Muscle of leg (tissue), 3 donors: ENCODE measurements at regions not wholly inside any gene's neighbourhood (a gene's known extent, or its start where the extent isn't known, plus 50 kb on each side); places are given as distances from the start of the nearest gene placed in this dataset.

Experiments used
- DNase-seq: peaks from one replicate; pipeline ENCODE4 v3.0.0; 2013
- H3K27ac ChIP-seq: one replicate; pipeline ENCODE4 v1.5.1; 2013; ENCODE audit warnings: mild to moderate bottlenecking, low read length, control low read depth
- H3K27me3 ChIP-seq: one replicate; pipeline ENCODE4 v1.6.1; 2013; ENCODE audit warnings: low read length; ENCODE audit not compliant: control insufficient read depth, insufficient read depth
- H3K36me3 ChIP-seq: one replicate; pipeline ENCODE4 v1.6.1; 2013; ENCODE audit warnings: low read length; ENCODE audit not compliant: control insufficient read depth, insufficient read depth
- H3K4me1 ChIP-seq: one replicate; pipeline ENCODE4 v1.6.1; 2013; ENCODE audit warnings: low read length; ENCODE audit not compliant: control insufficient read depth, insufficient read depth
- H3K4me3 ChIP-seq: one replicate; pipeline ENCODE4 v1.5.1; 2013; ENCODE audit warnings: low read length, control low read depth
- H3K9me3 ChIP-seq: replicated peaks from 2 replicates; pipeline ENCODE4 v1.6.1; 2013; ENCODE audit warnings: low read depth, low read length; ENCODE audit not compliant: control insufficient read depth
- WGBS: methylation state at CpG from one replicate; pipeline ENCODE4 v1.1.5; 2013; ENCODE audit warnings: missing lambda C conversion rate; ENCODE audit not compliant: insufficient coverage; 5-methylcytosine and 5-hydroxymethylcytosine counted together

- Histone ChIP-seq H3K4me3 (no peak overlapping the region), H3K9me3 (no peaks in the 10 kb centered on the region), H3K27ac (no peak overlapping the region), H3K27me3 (no peaks in the 10 kb centered on the region), H3K36me3 (no peaks in the 10 kb centered on the region), H3K4me1 (no peaks in the 10 kb centered on the region)
- no peak for DNase-seq
- WGBS: no CpG with 5 or more reads among the region's 1 CpG
These were observed 764.2 kb downstream of the NTRK3 start for GRCh38 chr15:87492321-87492720.

- H3K4me1 ChIP-seq: no peaks in the 10 kb centered on the region
- H3K9me3 ChIP-seq: no peaks in the 10 kb centered on the region
- no peak overlapping the region for H3K27ac ChIP-seq
- no peaks in the 10 kb centered on the region for H3K36me3 ChIP-seq
- DNase-seq: no peak
- H3K27me3 ChIP-seq: no peaks in the 10 kb centered on the region
- no peak overlapping the region for H3K4me3 ChIP-seq
- WGBS: no CpG with 5 or more reads among the region's 4 CpGs
These were observed 765.9 kb downstream of the NTRK3 start for GRCh38 chr15:87490666-87491065.

GRCh38 chr15:87489902-87490665 is 766.5 kb downstream of the NTRK3 start:
- H3K9me3 ChIP-seq: no peaks in the 10 kb centered on the region
- no peaks in the 10 kb centered on the region for H3K36me3 ChIP-seq
- no peaks in the 10 kb centered on the region for H3K27me3 ChIP-seq
- H3K4me1 ChIP-seq: no peaks in the 10 kb centered on the region
- 45% methylated on average over 4 of the region's 4 CpGs for WGBS
- H3K4me3 ChIP-seq: no peak overlapping the region
- no peak overlapping the region for H3K27ac ChIP-seq
- DNase-seq: peak; percentile 7

- DNase-seq: peak; percentile 0
- no peaks in the 10 kb centered on the region for H3K4me1 ChIP-seq
- no peaks in the 10 kb centered on the region for H3K36me3 ChIP-seq
- no peaks in the 10 kb centered on the region for H3K27me3 ChIP-seq
- no peak overlapping the region for H3K4me3 ChIP-seq
- H3K27ac ChIP-seq: no peak overlapping the region
- no peaks in the 10 kb centered on the region for H3K9me3 ChIP-seq
These were observed 767.1 kb downstream of the NTRK3 start for GRCh38 chr15:87489456-87489855.

GRCh38 chr15:87487484-87487883 is 769.1 kb downstream of the NTRK3 start:
- no peaks in the 10 kb centered on the region for H3K4me1 ChIP-seq
- no CpG with 5 or more reads among the region's 2 CpGs for WGBS
- H3K9me3 ChIP-seq: no peaks in the 10 kb centered on the region
- H3K4me3 ChIP-seq: no peak overlapping the region
- DNase-seq: no peak
- H3K27ac ChIP-seq: no peak overlapping the region
- no peaks in the 10 kb centered on the region for H3K36me3 ChIP-seq
- H3K27me3 ChIP-seq: no peaks in the 10 kb centered on the region

- no peak for DNase-seq
- H3K9me3 ChIP-seq: no peaks in the 10 kb centered on the region
- no peak overlapping the region for H3K27ac ChIP-seq
- no peaks in the 10 kb centered on the region for H3K4me1 ChIP-seq
- H3K27me3 ChIP-seq: no peaks in the 10 kb centered on the region
- no peaks in the 10 kb centered on the region for H3K36me3 ChIP-seq
- H3K4me3 ChIP-seq: no peak overlapping the region
- WGBS: no CpG with 5 or more reads among the region's 1 CpG
These were observed 773.1 kb downstream of the NTRK3 start for GRCh38 chr15:87483468-87483867.

- Histone ChIP-seq H3K27me3 (no peaks in the 10 kb centered on the region), H3K36me3 (no peaks in the 10 kb centered on the region), H3K9me3 (no peaks in the 10 kb centered on the region), H3K27ac (no peak overlapping the region), H3K4me1 (peaks cover 3% of the 10 kb centered on the region), H3K4me3 (no peak overlapping the region)
- DNase-seq: no peak
- 17% methylated on average over 1 of the region's 3 CpGs for WGBS
These were observed 775.4 kb downstream of the NTRK3 start for GRCh38 chr15:87481126-87481525.

- 80% methylated on average over 2 of the region's 2 CpGs for WGBS
- DNase-seq: no peak
- Histone ChIP-seq H3K4me3 (no peak overlapping the region), H3K4me1 (peaks cover 3% of the 10 kb centered on the region), H3K36me3 (no peaks in the 10 kb centered on the region), H3K27ac (no peak overlapping the region), H3K27me3 (no peaks in the 10 kb centered on the region), H3K9me3 (no peaks in the 10 kb centered on the region)
These were observed 777.9 kb downstream of the NTRK3 start for GRCh38 chr15:87478687-87479072.

GRCh38 chr15:87477737-87478686 is 778.5 kb downstream of the NTRK3 start:
- no peak overlapping the region for H3K27ac ChIP-seq
- H3K9me3 ChIP-seq: no peaks in the 10 kb centered on the region
- H3K4me3 ChIP-seq: no peak overlapping the region
- H3K36me3 ChIP-seq: no peaks in the 10 kb centered on the region
- peaks cover 3% of the 10 kb centered on the region for H3K4me1 ChIP-seq
- DNase-seq: peak; percentile 71
- no peaks in the 10 kb centered on the region for H3K27me3 ChIP-seq
- WGBS: 42% methylated on average over 2 of the region's 8 CpGs

- no peak for DNase-seq
- H3K27ac ChIP-seq: no peak overlapping the region
- no CpG with 5 or more reads among the region's 1 CpG for WGBS
- no peaks in the 10 kb centered on the region for H3K36me3 ChIP-seq
- H3K9me3 ChIP-seq: no peaks in the 10 kb centered on the region
- H3K4me3 ChIP-seq: no peak overlapping the region
- H3K27me3 ChIP-seq: no peaks in the 10 kb centered on the region
- peaks cover 3% of the 10 kb centered on the region for H3K4me1 ChIP-seq
These were observed 779.5 kb downstream of the NTRK3 start for GRCh38 chr15:87477026-87477425.
